Activated CD8-positive, alpha-beta memory T cell treated with anti-CD3 and anti-CD28 coated beads, Interleukin-2, amount 50 U/mL, for 48 hours (primary cell): ENCODE measurements at regions not wholly inside any gene's neighbourhood (a gene's known extent, or its start where the extent isn't known, plus 50 kb on each side); places are given as distances from the start of the nearest gene placed in this dataset.
"Not testable (repeated sequence)": the region's sequence is repeated elsewhere in the genome, so short reads cannot be mapped to it uniquely, and the experiment has no call there.

Experiments used
- DNase-seq: peaks from one replicate; pipeline ENCODE4 v3.0.0-alpha.2; 2020

- DNase-seq = not testable (repeated sequence)
Observed at GRCh38 chr1:228611707-228612106, 123.6 kb upstream of the RHOU start.

- not testable (repeated sequence) for DNase-seq
Observed at GRCh38 chr1:228622002-228622716, 113.1 kb upstream of the RHOU start.

- DNase-seq = not testable (repeated sequence)
Observed at GRCh38 chr1:228626481-228626880, 108.8 kb upstream of the RHOU start.

- not testable (repeated sequence) for DNase-seq
Observed at GRCh38 chr1:228632858-228633257, 102.4 kb upstream of the RHOU start.

GRCh38 chr1:228635304-228635703 lies 100.0 kb upstream of the RHOU start:
- DNase-seq = peak; percentile 80

GRCh38 chr1:228637529-228637928 lies 97.8 kb upstream of the RHOU start:
- not testable (repeated sequence) for DNase-seq

GRCh38 chr1:228646717-228647522 lies 88.4 kb upstream of the RHOU start:
- peak; percentile 63 for DNase-seq

GRCh38 chr1:228647523-228648444 lies 87.5 kb upstream of the RHOU start:
- DNase-seq = peak; percentile 62

- DNase-seq = no peak
Observed at GRCh38 chr1:228648647-228649383, 86.5 kb upstream of the RHOU start.

GRCh38 chr1:228650141-228650540 lies 85.1 kb upstream of the RHOU start:
- no peak for DNase-seq

GRCh38 chr1:228650946-228651345 lies 84.3 kb upstream of the RHOU start:
- DNase-seq = no peak

- DNase-seq = no peak
Observed at GRCh38 chr1:228652116-228652515, 83.2 kb upstream of the RHOU start.

GRCh38 chr1:228653057-228653456 lies 82.2 kb upstream of the RHOU start:
- not testable (repeated sequence) for DNase-seq

GRCh38 chr1:228653748-228654147 lies 81.5 kb upstream of the RHOU start:
- DNase-seq = no peak

- no peak for DNase-seq
Observed at GRCh38 chr1:228655796-228656394, 79.4 kb upstream of the RHOU start.

- not testable (repeated sequence) for DNase-seq
Observed at GRCh38 chr1:228662007-228662689, 73.1 kb upstream of the RHOU start.

GRCh38 chr1:228664399-228664914 lies 70.8 kb upstream of the RHOU start:
- DNase-seq = peak; percentile 90

- DNase-seq = no peak
Observed at GRCh38 chr1:228666686-228667623, 68.3 kb upstream of the RHOU start.

- no peak for DNase-seq
Observed at GRCh38 chr1:228668553-228669241, 66.6 kb upstream of the RHOU start.
